ENCODE measurements at regions not wholly inside any gene's neighbourhood (a gene's known extent, or its start where the extent isn't known, plus 50 kb on each side); places are given as distances from the start of the nearest gene placed in this dataset.

DNA sequence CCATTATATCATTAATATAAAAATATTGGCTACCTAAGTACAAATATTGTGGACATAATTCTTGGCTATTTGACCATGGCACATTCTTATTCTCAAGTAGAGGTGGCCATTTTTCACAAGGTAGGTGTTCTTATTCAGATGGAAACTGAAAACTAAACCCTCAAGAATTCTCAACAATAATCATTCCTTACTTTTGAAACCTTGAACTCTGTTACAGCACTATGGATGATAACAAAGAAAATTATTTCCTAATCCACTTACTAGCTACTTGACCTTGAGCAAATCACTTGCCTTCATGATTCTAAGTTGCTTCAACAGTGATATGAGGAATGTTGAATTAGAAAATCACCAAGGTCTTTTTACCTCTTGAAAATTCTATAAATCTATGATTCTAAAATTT is 482.2 kb downstream of the PTPRC start:
- no peak for DNase-seq

DNA sequence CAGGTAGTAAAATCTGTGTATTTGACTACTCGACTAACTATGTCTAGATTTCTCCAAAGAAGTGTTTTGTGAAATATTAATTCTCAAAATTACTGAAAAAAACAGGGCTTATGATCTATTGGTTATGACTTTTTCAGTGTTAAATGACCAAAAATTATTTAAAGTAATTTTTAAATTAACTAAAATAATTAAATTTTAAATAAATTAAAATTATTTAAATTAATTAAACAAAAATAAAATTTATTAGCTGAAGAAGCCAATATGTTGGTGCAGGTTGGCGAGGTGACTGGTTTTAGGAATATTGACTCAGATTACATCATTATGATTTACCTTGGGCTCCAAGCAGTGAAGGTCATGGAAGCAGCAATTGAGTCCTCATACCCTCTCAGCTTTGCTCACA is 483.2 kb downstream of the PTPRC start:
- no peak for DNase-seq

DNA sequence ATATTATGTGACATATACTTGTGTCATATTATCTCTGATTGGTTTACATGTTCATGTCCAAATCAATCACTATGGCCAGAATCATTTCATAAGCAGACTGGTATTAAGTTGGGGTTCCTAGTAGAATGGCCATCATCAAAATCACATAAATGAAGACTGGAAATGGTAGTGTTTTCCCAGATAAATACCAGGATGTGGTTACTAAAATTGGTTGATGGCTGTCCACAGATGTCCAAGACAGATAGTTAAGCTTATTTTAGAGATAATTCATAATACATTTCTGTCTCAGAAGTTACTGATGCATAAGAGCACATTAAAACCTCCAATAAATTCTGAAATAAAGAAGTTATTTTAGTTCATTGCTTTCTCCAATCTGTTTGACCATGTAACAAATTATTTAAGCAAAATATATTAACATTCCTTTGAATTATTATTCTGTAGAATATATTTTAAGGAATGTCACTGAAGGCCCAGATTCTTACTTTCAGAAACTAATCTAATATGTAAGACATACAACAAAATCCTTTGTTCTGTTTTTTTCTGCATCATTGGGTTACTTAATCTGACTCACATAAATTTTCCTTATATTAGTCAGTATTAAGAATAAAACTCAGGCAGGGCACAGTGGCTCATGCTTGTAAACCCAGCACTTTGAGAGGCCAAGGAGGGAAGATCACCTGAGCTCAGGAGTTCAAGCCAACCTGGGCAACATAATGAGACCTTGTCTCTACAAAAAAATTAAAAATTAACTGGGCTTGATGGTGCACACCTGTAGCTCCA is 483.9 kb downstream of the PTPRC start:
- no peak for DNase-seq

DNA sequence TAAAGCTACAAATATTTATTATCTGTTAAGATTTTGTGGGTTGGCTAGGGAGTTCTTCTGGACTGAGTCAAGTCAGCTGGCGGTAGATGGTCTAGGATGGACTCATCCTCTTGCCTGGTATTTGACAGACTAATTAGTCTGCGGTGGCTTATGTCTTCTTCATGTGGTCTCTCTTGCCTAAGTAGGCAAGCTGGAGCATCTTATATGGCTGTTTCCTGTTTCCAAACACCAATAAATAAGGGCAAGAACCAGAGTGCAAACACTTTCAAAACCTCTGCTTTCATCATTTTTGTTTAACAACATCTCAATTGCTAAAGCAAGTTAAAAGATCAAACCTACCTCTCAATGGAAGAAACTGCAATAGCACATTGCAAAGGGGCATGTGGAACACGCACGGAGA is 484.8 kb downstream of the PTPRC start:
- DNase-seq = no peak

DNA sequence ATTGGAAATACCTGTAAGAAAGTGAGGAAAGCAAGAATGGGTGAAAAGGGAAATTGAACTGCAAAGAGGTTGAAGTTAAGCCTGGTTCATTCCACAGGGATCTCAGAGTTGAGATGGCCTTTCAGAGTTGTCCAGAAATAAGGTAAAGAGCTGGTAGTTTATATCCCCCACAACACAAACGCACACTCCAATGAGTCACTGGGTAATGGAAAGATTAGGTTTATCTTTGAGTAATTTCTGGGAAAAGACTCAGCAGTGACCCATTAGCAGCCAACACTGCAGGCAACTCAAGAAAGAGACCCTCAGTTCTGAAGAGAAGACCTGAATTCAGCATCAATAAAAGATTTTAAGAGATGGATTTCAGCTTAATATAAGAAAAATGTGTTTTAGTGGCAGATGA is 485.5 kb downstream of the PTPRC start:
- DNase-seq = no peak

DNA sequence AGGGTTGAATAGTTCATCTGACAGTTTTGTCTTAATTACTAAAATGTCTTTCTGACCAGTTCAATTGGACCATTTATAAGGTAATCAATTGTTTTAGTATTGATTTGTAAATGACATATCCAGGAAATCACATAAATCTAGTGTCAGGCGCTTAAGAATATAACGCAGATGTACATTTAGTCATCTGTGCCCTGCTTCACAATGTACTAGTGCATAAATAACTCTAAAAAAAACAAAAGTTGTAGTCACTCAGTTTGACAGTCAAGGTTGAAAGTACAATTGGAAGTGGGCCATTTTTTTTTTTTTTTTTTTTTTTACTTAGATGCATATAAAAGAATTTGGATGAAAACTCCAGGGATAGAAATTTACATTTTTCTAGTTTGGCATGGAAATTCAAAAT is 490.4 kb downstream of the PTPRC start:
- no peak for DNase-seq

DNA sequence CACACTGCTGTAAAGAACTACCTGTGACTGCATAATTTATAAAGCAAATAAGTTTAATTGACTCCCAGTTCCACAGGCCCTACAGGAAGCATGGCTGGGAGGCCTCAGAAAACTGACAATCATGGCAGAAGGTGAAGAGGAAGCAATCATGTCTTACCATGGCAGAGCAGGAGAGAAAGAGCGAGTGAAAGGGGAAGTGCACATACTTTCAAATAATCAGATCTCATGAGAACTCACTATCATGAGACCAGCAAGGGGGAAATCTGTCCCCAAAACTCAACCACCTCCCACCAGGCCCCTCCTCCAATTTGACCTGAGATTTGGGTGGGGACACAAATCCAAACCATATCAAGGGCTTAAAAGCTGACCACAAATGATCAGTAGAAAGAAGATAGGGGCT is 493.2 kb downstream of the PTPRC start:
- DNase-seq = no peak

DNA sequence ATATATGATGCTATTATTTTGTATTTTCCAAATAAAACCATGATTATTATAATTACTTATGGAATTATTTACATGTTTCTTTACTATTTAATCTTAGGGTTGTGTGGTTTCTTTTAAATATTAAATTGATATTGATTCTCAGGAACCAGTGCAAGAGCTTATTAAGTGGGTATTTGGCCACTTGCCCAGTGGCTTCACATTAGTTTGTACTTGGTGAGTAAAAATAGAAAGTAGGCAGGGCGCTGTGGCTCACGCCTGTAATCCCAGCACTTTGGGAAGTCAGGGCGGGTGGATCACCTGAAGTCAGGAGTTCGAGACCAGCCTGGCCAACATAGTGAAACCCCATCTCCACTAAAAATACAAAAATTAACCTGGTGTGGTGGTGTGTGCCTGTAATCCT is 497.1 kb downstream of the PTPRC start:
- no peak for DNase-seq

DNA sequence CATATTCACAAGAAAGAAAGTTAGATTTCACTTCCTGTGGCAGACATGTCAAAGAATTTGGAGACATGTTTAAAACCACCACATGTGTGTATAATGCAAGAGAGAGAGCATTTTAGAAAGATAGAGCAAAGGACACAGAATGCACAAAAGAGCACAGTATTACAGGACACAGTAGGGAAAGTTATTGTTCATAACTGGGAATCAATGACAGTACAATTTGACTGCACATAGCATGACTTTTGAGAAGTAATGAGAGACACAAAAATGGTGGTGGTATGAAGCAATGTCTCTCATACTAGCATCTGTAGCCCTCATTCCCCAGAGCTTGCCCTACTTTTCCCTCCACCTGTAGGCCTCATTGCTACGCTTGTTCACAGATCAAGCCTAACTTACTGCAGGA is 499.2 kb downstream of the PTPRC start:
- DNase-seq = no peak

DNA sequence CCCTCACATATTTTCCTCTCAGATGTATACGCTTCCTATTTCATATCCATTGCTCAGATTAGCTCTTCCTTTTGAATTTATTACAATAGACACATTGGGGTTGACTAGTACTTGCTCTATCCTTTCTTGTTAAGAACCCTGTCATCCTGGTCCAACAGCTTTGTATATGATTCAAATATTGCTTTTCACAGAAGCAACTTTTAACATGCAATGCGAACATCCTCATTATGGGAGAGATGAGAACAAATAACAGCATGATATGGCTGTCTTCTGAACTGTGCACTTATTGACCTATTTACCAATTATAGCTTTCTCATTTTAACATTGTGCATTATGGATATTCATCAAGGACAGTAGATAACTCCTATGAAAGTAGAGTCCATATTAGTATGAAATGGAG is 510.8 kb downstream of the PTPRC start:
- DNase-seq = no peak

DNA sequence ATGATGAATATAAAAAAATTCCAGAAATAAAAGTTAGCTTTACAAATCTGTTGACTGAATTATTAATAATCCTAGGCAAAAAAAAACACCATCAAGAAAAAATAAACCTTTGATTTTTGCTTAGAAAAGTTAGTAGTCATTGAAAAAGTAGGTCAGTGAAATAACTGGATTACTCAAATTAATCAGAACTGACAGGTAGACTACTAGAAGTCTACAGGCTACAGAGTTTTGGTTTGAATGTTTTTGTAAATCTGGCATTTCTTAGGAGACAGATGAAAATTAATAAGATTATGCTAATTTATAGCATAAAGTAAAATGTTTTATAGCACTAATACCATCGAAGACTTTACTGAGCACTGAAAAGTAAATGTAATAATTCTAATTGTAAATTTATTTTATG is 511.9 kb downstream of the PTPRC start:
- no peak for DNase-seq

DNA sequence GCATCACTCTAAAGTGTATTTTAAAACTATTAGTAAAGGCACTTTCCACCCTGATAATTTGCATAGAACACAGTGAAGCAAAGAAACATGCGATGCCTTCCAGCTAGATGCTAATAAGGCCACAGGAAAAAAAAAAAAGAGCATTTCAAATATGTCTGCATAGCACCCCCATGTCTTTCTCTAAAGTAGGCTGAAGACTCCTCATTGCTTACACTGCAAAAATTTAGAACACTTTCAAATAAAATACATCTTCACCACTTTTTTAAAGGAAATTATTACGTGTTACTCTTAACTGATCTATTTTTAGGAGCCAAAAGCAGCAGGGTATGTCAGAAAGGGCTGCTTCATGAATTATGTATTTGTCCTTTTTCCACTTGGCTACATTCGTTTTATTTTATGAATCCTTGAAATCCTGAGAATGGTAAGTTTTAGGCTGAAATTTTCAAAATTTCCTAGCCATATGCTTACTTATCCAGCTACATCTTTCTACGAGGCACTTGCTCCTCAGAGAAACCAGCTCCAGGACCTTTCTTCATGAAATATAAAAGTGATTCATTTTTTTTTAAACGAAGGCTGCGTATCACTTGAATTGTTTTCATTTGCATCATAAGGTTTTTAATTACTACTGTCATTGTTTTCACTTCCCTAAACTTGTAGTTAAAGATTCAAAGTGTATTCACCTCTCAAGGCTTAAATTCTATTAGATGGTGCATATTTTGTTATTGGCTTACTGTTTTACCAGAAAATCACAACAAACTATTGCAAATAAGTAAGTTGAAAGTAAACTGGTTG is 513.0 kb downstream of the PTPRC start:
- DNase-seq = no peak

DNA sequence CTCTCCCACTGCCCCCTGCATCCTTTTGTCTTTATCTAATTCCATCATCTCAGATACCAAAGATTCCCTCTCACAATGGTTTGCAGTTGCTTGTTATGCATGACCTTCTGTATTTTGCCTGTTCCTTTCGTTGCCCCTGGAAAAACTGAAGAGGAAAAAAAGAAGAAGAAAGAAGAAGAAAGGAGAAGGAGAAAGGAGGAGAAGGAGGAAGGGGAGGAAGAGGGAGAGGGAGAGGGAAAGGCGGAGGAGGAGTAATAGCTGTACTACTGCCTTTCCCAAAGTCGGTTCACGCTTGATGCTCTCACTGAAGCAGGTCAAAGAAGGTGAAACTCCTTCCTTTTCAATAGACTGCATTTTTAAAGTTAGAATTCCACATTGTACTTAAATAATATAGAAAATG is 513.8 kb downstream of the PTPRC start:
- no peak for DNase-seq

DNA sequence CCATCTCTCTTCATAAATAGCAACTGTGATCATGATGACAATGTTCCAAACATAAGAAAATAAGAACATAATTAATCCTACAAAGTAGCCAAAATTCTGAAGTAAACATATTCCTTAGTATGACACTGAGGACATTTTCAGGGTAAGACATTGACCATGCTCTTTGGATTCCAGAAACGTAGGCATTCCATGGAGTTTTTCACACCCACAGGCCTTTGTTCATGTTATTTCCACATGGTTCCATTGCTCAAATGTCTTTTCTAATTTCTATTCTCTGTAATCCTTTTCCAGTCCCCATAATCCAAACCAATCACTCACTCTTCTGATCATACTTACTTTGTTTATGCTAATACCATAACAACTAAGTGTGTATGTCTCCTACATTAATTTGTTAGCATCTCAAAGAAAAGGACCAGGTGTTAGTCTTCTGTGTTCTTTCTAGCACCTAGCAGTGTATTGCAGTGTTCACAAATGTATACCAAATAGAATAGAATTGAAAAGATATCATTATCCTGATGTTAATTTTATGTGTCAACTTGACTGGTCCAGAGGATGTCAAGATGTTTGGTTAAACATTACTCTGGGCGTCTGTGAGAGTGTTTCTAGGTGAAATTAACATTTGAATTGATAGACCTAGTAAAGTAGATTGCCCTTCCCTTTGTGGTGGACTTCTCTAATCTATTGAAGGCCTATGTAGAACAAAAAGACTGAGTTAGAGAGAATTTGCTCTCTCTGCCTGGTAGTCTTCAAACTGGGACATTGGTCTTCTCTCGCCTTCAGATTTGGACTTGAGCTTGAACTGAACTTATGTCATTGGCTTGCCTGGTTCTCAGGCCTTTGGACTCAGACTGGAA is 516.6 kb downstream of the PTPRC start:
- DNase-seq = no peak

DNA sequence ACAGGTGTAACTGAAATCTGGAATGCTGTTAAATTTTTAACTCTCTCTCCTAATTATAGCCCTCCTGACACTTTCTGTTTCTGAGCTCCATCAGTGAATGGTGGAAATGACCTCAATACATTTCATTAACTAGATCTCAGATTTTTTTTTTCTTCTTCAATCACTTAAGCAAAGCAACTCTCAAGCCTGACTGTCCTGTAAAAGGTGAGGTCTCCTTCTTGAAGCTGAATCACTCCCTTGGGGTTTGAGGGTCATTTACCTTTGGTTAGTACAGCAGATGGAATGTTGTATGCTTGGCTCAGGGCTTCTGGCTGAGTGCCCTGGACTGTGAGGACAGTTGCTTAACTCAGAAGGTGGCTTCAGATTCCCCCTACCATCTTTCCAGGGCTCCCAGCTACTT is 518.7 kb downstream of the PTPRC start:
- no peak for DNase-seq

DNA sequence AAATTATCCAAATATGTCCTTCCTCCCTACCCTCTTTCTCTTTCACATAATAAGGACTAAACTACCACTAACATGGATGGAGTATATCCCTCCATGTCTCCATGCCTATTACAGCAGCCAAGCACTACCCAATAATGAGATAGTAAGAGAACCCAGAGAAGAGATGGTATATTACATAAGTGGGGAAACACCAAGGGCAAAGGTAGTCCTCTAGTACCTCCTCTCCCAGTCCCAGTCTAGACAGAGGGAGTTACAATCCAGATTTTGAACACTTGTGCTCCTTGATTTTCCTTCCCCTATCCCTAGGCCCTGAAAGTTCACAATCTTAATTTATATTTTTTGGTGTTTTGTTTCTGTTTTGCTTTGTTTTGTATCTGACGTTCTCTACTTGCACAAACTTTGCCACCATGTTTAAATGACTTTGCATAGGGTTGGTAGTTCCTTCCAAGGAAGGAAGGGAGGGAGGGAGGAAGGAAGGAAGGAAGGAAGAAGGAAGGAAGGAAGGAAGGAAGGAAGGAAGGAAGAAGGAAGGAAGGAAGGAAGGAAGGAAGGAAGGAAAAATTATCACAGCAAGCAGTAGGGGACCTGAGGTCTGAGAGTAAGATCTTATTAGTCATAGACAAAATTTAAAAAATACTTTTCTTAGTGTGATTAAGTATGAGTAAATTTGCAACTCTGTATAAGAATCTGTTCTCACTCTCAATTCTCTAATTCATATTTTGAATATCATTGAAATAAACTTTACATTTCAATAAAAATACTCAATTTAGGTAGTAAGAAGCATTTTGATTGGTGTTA is 521.9 kb downstream of the PTPRC start:
- no peak for DNase-seq

DNA sequence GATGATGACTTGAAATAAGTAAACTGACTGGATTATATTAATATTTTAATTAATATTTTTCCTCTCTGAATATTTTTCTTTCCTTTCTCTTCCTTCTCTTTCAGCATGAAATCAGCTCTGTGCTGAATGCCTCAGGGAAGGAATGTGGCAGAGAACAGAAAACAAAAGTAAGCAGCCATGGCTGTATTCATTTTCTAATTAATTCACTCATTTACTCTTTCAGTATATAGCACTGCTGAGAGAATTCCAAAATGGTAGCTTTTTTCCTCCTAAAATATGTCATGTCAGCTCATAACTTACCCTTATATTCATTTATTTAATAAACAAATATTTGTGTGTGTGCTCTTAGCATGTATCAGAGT is 522.5 kb downstream of the PTPRC start:
- no peak for DNase-seq

DNA sequence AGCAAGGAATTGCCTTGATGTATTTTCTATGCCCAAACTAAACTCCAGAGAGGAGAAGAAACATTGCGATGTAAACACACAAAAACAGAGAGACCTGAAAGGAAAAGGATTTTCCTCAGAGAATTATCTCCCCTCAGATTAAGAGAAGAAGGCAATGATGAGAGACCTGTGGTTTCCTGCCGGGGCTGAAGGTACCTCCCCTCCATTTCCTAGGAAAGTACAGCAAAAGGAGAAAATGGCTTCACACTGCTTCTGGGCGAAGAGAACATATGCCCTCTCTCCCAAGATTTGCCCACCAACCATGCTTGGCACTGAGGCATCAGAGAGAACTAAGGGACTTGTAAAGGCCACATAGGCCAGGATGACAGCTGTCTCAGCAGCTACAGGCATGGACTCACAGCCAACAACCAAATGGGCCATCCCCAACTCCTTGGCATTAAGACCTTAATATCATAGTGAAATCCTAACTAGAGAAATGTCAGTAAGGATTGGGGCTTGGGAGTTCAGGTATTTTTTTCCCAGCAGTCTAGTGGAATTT is 523.0 kb downstream of the PTPRC start:
- no peak for DNase-seq

DNA sequence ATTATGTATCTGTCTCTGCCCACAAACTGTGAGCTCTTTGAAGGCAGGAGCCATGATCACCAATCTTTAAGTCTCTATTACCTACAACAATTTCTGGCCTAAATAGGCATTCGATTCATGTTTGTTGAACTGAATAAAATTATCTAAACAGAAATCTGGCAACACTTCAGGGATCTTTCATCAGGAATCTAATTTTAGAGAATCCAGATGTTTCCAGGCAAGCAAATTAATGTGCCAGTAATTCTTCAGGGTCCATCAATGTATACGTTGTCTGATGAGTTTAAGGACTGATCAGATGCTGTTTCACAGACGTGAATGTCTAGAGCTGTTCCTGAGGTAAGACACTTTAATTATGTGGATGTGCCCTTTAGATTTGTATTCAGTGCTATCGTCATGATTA is 524.4 kb downstream of the PTPRC start:
- DNase-seq = no peak

DNA sequence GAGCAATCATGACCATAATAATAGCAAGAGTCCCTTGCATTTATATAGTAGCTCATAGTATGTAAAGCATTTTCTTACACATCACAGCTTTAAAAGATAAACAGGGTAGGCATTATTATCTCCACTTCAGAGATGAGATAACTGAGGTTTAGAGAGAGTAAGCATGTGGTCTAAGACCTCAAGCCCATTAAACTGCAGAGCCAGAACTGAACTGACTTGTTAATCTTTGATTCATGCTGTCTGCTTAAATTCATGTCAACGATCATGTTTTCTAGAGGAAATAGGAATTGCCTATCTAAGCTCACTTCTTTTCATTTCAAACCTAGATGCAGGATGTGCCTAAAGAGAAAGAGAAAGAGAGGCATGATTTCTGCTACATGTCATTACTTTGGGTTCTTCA is 524.8 kb downstream of the PTPRC start:
- no peak for DNase-seq

DNA sequence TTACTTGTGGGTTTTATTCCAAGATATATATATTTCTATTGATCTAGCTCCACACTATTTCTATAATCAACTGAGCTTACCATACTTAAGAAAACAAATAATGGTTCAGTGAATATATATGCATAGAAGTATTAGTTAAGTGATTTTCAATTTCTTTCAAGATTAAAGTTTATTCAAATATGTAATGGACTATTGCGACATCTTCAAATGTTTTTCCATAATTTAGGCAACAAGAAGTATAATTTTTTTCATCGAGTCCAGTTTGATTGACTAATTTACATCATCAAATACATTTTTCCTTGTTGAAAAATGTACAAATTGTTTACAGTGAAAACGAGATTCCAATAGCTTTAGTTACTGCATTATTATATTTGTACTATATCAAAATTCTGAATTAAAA is 528.6 kb downstream of the PTPRC start:
- DNase-seq = no peak

DNA sequence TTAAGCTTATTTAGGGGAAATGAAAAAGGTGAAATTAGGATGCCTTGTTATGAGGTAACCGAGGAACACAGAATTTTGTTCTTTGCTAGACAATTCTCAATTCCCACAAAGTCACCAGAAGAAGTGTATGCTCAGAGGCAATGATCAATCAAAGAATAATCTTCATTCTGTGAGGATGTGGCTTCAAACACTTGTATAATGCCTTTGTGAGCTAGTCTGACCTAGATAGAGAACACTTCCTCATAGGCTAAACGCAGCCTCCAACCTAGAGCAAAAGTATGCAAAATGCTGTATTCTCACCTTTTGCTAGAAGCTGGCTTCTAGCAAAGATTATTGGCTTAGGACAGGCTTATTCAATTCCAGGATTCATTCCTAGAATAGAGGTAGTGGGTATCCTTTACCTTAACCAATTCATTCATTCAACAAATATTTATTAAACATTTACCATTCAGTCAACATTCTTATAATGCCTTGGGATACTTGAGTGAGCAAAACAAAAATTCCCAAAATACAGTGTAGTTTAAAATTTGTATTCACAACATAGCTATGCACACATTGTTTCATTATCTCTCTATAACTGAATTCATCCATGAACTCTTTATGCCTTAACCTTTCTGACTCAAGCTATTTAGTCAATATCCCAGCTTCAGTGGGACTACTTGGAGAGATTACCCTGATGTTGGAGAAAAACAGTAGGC is 530.2 kb downstream of the PTPRC start:
- DNase-seq = no peak
